ENCODE measurements at regions not wholly inside any gene's neighbourhood (a gene's known extent, or its start where the extent isn't known, plus 50 kb on each side); places are given as distances from the start of the nearest gene placed in this dataset.

GRCh38 chr14:73770977-73771847 lies 57.0 kb upstream of the PNMA1 start:
- peaks cover 14 to 39% (median 31%) of the 10 kb centered on the region in 5 donors for H3K4me1 ChIP-seq (ENCODE audit: control insufficient read depth in 5 of 5, insufficient read depth in 5 of 5, low read length in 5 of 5)
- H3K9me3 ChIP-seq (ENCODE audit: control insufficient read depth in 4 of 4, insufficient read depth in 3 of 4, low read length in 3 of 4), result no peaks in the 10 kb centered on the region
- no peak overlapping the region for H3K4me3 ChIP-seq
- H3K27ac ChIP-seq (ENCODE audit: low read depth in 1 of 2, low read length in 1 of 2), result peak overlapping the region; percentile 38 to 58
- DNase-seq, result no peak
- H3K27me3 ChIP-seq (ENCODE audit: control insufficient read depth in 3 of 3, insufficient read depth in 3 of 3, low read length in 2 of 3), result no peaks in the 10 kb centered on the region
- WGBS, 2 donors, result 66 to 70% methylated on average over 18 of the region's 18 CpGs
- no peaks in the 10 kb centered on the region for H3K36me3 ChIP-seq (ENCODE audit: control insufficient read depth in 4 of 4, insufficient read depth in 4 of 4, low read length in 4 of 4)
- no peak for ATAC-seq (ENCODE audit: insufficient read depth, low FRiP score)
- TF ChIP-seq CTCF (IDR thresholded peaks at IDR 0.05; ENCODE audit: control extremely low read depth, extremely low read depth), result no peak
- H3K9ac ChIP-seq (ENCODE audit: insufficient read depth in 1 of 2, low read length in 2 of 2), result peak overlapping the region in 1 of 2 donors; percentile 12

GRCh38 chr14:73768107-73768506 lies 53.9 kb upstream of the PNMA1 start:
- ATAC-seq (ENCODE audit: insufficient read depth, low FRiP score), result no peak
- DNase-seq, result no peak
- Histone ChIP-seq H3K4me3 (no peak overlapping the region), H3K27me3 (ENCODE audit: control insufficient read depth in 3 of 3, insufficient read depth in 3 of 3, low read length in 2 of 3) (no peaks in the 10 kb centered on the region), H3K36me3 (ENCODE audit: control insufficient read depth in 4 of 4, insufficient read depth in 4 of 4, low read length in 4 of 4) (no peaks in the 10 kb centered on the region), H3K27ac (ENCODE audit: low read depth in 1 of 2, low read length in 1 of 2) (peak overlapping the region in 1 of 2 donors; percentile 24), H3K9me3 (ENCODE audit: control insufficient read depth in 4 of 4, insufficient read depth in 3 of 4, low read length in 3 of 4) (no peaks in the 10 kb centered on the region), H3K4me1 (ENCODE audit: control insufficient read depth in 5 of 5, insufficient read depth in 5 of 5, low read length in 5 of 5) (peaks cover 25 to 51% (median 41%) of the 10 kb centered on the region in 5 donors), H3K9ac (ENCODE audit: insufficient read depth in 1 of 2, low read length in 2 of 2) (no peak overlapping the region)
- WGBS, 2 donors, result 92 to 95% methylated on average over 4 of the region's 4 CpGs
- no peak for TF ChIP-seq CTCF (IDR thresholded peaks at IDR 0.05; ENCODE audit: control extremely low read depth, extremely low read depth)

- DNase-seq, result peak; percentile 66 to 82 (median 79)
- no peaks in the 10 kb centered on the region for H3K27me3 ChIP-seq (ENCODE audit: control insufficient read depth in 3 of 3, insufficient read depth in 3 of 3, low read length in 2 of 3)
- H3K4me3 ChIP-seq, result no peak overlapping the region
- TF ChIP-seq CTCF (IDR thresholded peaks at IDR 0.05; ENCODE audit: control extremely low read depth, extremely low read depth), result no peak
- no peaks in the 10 kb centered on the region for H3K36me3 ChIP-seq (ENCODE audit: control insufficient read depth in 4 of 4, insufficient read depth in 4 of 4, low read length in 4 of 4)
- H3K4me1 ChIP-seq (ENCODE audit: control insufficient read depth in 5 of 5, insufficient read depth in 5 of 5, low read length in 5 of 5), result peaks cover 33 to 55% (median 46%) of the 10 kb centered on the region in 5 donors
- peak overlapping the region; percentile 62 to 87 for H3K27ac ChIP-seq (ENCODE audit: low read depth in 1 of 2, low read length in 1 of 2)
- WGBS, 2 donors, result 37 to 41% methylated on average over 8 of the region's 8 CpGs
- H3K9me3 ChIP-seq (ENCODE audit: control insufficient read depth in 4 of 4, insufficient read depth in 3 of 4, low read length in 3 of 4), result no peaks in the 10 kb centered on the region
- H3K9ac ChIP-seq (ENCODE audit: insufficient read depth in 1 of 2, low read length in 2 of 2), result no peak overlapping the region
- no peak for ATAC-seq (ENCODE audit: insufficient read depth, low FRiP score)
These were observed 50.5 kb upstream of the PNMA1 start for GRCh38 chr14:73764406-73765280.
